HepG2 (cell line): ENCODE measurements at regions not wholly inside any gene's neighbourhood (a gene's known extent, or its start where the extent isn't known, plus 50 kb on each side); places are given as distances from the start of the nearest gene placed in this dataset.

Source experiments
- ATAC-seq: fragments of 200-7000 bp; cut with Tn5 transposase; 3 replicates; pipeline ENCODE4 v1.9.1; 2020; ENCODE audit warnings: mild to moderate bottlenecking, moderate library complexity
- BruUV-seq: library from RNA; stranded (reverse); fragments of 400-500 nt; replicated peaks from 2 replicates; lab custom pipeline; 2021; lab: Mats Ljungman, UMichigan
- CTCF ChIA-PET: fragments of 300-600 bp; formaldehyde crosslinking; extraction: SDS; loops from one replicate; lab custom pipeline; 2021; ENCODE audit warnings: low total read pairs, inconsistent platforms, low intra/inter-chr PET ratio; lab: Yijun Ruan, JAX
- POLR2A ChIA-PET: fragments of 350-600 bp; sonication (Branson Sonifier 250); formaldehyde crosslinking; loops from one replicate; lab custom pipeline; 2020; ENCODE audit warnings: antibody characterized with exemption, inconsistent platforms; lab: Yijun Ruan, JAX
- DNase-seq: peaks from one replicate; pipeline ENCODE4 v3.0.0-alpha.2; 2015; ENCODE audit warnings: low spot score
- FAIRE-seq: peaks from 3 replicates; lab custom pipeline; 2011; peaks lifted over from hg19 to GRCh38; lab: Jason Lieb, UNC
- H2AFZ ChIP-seq: one replicate; pipeline ENCODE4 v1.6.1; 2011; ENCODE audit warnings: low read length, inconsistent platforms
- H3K27ac ChIP-seq: fragments of 300-600 bp; 3 replicates; pipeline ENCODE4 v1.8.0; 2011; ENCODE audit warnings: mixed run types, mild to moderate bottlenecking, mixed read lengths, low read length, inconsistent platforms; ENCODE audit not compliant: insufficient read depth; ENCODE audit errors: extremely low read length
- H3K27me3 ChIP-seq, 2 experiments: fragments of 200-600 bp in 1 of 2; 2 replicates in 1 of 2; 3 replicates in 1 of 2; pipeline versions ENCODE4 v1.6.0 to v1.8.0; 2011; ENCODE audit warnings: low read length in 2 of 2, mild to moderate bottlenecking in 2 of 2, moderate library complexity in 2 of 2, inconsistent platforms in 1 of 2; ENCODE audit not compliant: insufficient read depth in 2 of 2, control insufficient read depth in 1 of 2
- H3K36me3 ChIP-seq, 2 experiments: fragments of 200-600 bp in 1 of 2; replicated peaks in 1 of 2; 2 replicates in 1 of 2; 3 replicates in 1 of 2; pipeline versions ENCODE4 v1.5.1 to v1.8.0; 2011; ENCODE audit warnings: low read length in 2 of 2, inconsistent platforms in 1 of 2; ENCODE audit not compliant: insufficient read depth in 2 of 2, control insufficient read depth in 1 of 2
- H3K4me1 ChIP-seq: 2 replicates; pipeline ENCODE4 v1.5.1; 2012; ENCODE audit warnings: low read length, inconsistent platforms; ENCODE audit not compliant: insufficient read depth
- H3K4me2 ChIP-seq: 2 replicates; pipeline ENCODE4 v1.6.0; 2011; ENCODE audit warnings: low read depth, low read length, inconsistent platforms
- H3K4me3 ChIP-seq, 3 experiments: fragments of 200-600 bp in 1 of 3; sonication (generic), shearing (Covaris generic) in 1 of 3; replicated peaks in 1 of 3; 2 replicates each; pipeline ENCODE4 v1.5.1; 2011 to 2016; ENCODE audit warnings: low read length in 3 of 3, inconsistent platforms in 2 of 3, low read depth in 2 of 3, mild to moderate bottlenecking in 2 of 3, control low read depth in 1 of 3, mixed read lengths in 1 of 3; ENCODE audit not compliant: insufficient read depth in 1 of 3
- H3K79me2 ChIP-seq: one replicate; pipeline ENCODE4 v1.6.1; 2011; ENCODE audit warnings: low read length, inconsistent platforms; ENCODE audit not compliant: insufficient read depth
- H3K9ac ChIP-seq: 2 replicates; pipeline ENCODE4 v1.6.0; 2011; ENCODE audit warnings: mild to moderate bottlenecking, low read depth, low read length, inconsistent platforms; ENCODE audit not compliant: insufficient read depth
- H3K9me3 ChIP-seq: 2 replicates; pipeline ENCODE4 v1.5.1; 2012; ENCODE audit warnings: mild to moderate bottlenecking, low read length
- H4K20me1 ChIP-seq: 2 replicates; pipeline ENCODE4 v1.6.0; 2011; ENCODE audit warnings: inconsistent platforms, mild to moderate bottlenecking, low read length, moderate library complexity; ENCODE audit not compliant: insufficient read depth
- ERF ChIP-seq: IDR thresholded peaks from 2 replicates; pipeline ENCODE4 v1.6.1; 2018; ENCODE audit warnings: missing biosample characterization, missing genetic modification reagents
- JUN ChIP-seq: sonication (generic); formaldehyde crosslinking; IDR thresholded peaks from 2 replicates; pipeline ENCODE4 v1.4.0; 2020; ENCODE audit warnings: mild to moderate bottlenecking, missing genetic modification reagents
- MED13 ChIP-seq: sonication (generic); formaldehyde crosslinking; IDR thresholded peaks from 2 replicates; pipeline ENCODE4 v1.5.0; 2020; ENCODE audit warnings: missing genetic modification reagents
- SRSF4 ChIP-seq: fragments of 200-400 bp; formaldehyde crosslinking; IDR thresholded peaks from one replicate; pipeline ENCODE4 v1.6.1; 2018; ENCODE audit warnings: mild to moderate bottlenecking, low read depth, low read length, moderate library complexity; ENCODE audit not compliant: poor library complexity, severe bottlenecking
- TBL1XR1 ChIP-seq: fragments of 150-350 bp; IDR thresholded peaks from 2 replicates; pipeline ENCODE4 v1.6.1; 2014; ENCODE audit warnings: borderline replicate concordance, low read length; ENCODE audit not compliant: partially characterized antibody
- TCF12 ChIP-seq, 2 experiments: fragments of 450-650 bp in 1 of 2; sonication (generic) in 1 of 2; formaldehyde crosslinking in 1 of 2; IDR thresholded peaks; 2 replicates each; pipeline versions ENCODE4 v1.6.1 to v1.8.0; 2017 to 2022; ENCODE audit warnings: antibody characterized with exemption in 1 of 2, mild to moderate bottlenecking in 1 of 2, missing genetic modification reagents in 1 of 2, moderate library complexity in 1 of 2
- TGIF2 ChIP-seq: IDR thresholded peaks from 2 replicates; pipeline ENCODE4 v1.6.1; 2016; ENCODE audit warnings: control low read depth, missing compliant biosample characterization
- ZBTB2 ChIP-seq: sonication (generic); formaldehyde crosslinking; IDR thresholded peaks from 2 replicates; pipeline ENCODE4 v1.8.0; 2022; ENCODE audit warnings: low read depth, missing genetic modification reagents
- WGBS: methylation state at CpG from one replicate; pipeline ENCODE4 v1.1.6; 2017; ENCODE audit warnings: low lambda C conversion rate; 5-methylcytosine and 5-hydroxymethylcytosine counted together
- in situ Hi-C: cut with HindIII; loops from 2 replicates; pipeline ENCODE4 v1.10.0; 2017; ENCODE audit warnings: low pct_unique_long_range_greater_than_20kb; ENCODE audit not compliant: extremely low pct_ligation_motif_present
- intact Hi-C: fragments of 100-400 bp; cut with micrococcal nuclease; formaldehyde crosslinking; loops from one replicate; pipeline ENCODE4 v1.10.0; 2022; ENCODE audit not compliant: unreplicated experiment

- Histone ChIP-seq H3K27me3 (no peaks in the 10 kb centered on the region), H3K27ac (no peak overlapping the region), H3K4me2 (no peak overlapping the region), H3K36me3 (no peaks in the 10 kb centered on the region), H3K4me3 (no peak overlapping the region), H3K4me1 (no peaks in the 10 kb centered on the region), H3K9me3 (no peaks in the 10 kb centered on the region), H4K20me1 (no peaks in the 10 kb centered on the region), H2AFZ (no peak overlapping the region), H3K9ac (no peak overlapping the region), H3K79me2 (no peaks in the 10 kb centered on the region)
- TF ChIP-seq JUN (CRISPR knock-in tag) (no peak), MED13 (CRISPR knock-in tag) (no peak), SRSF4 (no peak), ZBTB2 (CRISPR knock-in tag) (no peak), ERF (CRISPR knock-in tag) (no peak)
- intact Hi-C loops (no loop called here), in situ Hi-C loops (no loop called here)
- ChIA-PET CTCF (no interaction called here), POLR2A (no interaction called here)
- BruUV-seq = no TSS peak
- no peak for ATAC-seq
- DNase-seq = no peak
- WGBS = 0% methylated on average over 1 of the region's 1 CpG
- FAIRE-seq = no peak
Measured at GRCh38 chrX:137353404-137353803, 212.5 kb upstream of the ZIC3 start.

GRCh38 chrX:137352101-137352660 lies 213.7 kb upstream of the ZIC3 start:
- Histone ChIP-seq H3K27ac (no peak overlapping the region), H3K4me1 (no peaks in the 10 kb centered on the region), H3K36me3 (no peaks in the 10 kb centered on the region), H3K27me3 (no peaks in the 10 kb centered on the region), H3K9me3 (no peaks in the 10 kb centered on the region), H3K4me2 (no peak overlapping the region), H3K4me3 (no peak overlapping the region), H2AFZ (no peak overlapping the region), H4K20me1 (no peaks in the 10 kb centered on the region), H3K79me2 (no peaks in the 10 kb centered on the region), H3K9ac (no peak overlapping the region)
- no peak for DNase-seq
- ATAC-seq = 0 out of 3 replicates have a peak, but pooled peaks have one; percentile 32
- no peak for TF ChIP-seq TGIF2 (CRISPR knock-in tag)
- no peak for TF ChIP-seq TBL1XR1
- TF ChIP-seq TCF12 (IDR thresholded peaks at IDR 0.05) = no peak
- no peak for TF ChIP-seq TCF12 (CRISPR knock-in tag; IDR thresholded peaks at IDR 0.05)
- POLR2A ChIA-PET = no interaction called here
- in situ Hi-C loops = no loop called here
- intact Hi-C loops = no loop called here
- FAIRE-seq = no peak
- BruUV-seq = no TSS peak
- CTCF ChIA-PET = no interaction called here
